ENCODE measurements at regions not wholly inside any gene's neighbourhood (a gene's known extent, or its start where the extent isn't known, plus 50 kb on each side); places are given as distances from the start of the nearest gene placed in this dataset.
A peak's percentile ranks its signal among the peaks of the same experiment; 100 is the strongest.

- intact Hi-C loops (cut with DNase I) = no loop called here
- no peaks in the 10 kb centered on the region for H3K36me3 ChIP-seq
- no peaks in the 10 kb centered on the region for H3K27me3 ChIP-seq
- no peak for DNase-seq
- H3K27ac ChIP-seq = no peak overlapping the region
- TF ChIP-seq POLR2A (IDR thresholded peaks at IDR 0.05) = no peak
- TF ChIP-seq CTCF (IDR thresholded peaks at IDR 0.05) = no peak
- H3K4me3 ChIP-seq (replicated peaks in 1 of 3) = no peak overlapping the region
- H3K4me1 ChIP-seq = no peaks in the 10 kb centered on the region
- no peaks in the 10 kb centered on the region for H3K9me3 ChIP-seq
These were observed 86.9 kb upstream of the CPM start for GRCh38 chr12:69019910-69020309.

- no peaks in the 10 kb centered on the region for H3K4me1 ChIP-seq
- TF ChIP-seq POLR2A (IDR thresholded peaks at IDR 0.05) (no peak), CTCF (IDR thresholded peaks at IDR 0.05) (no peak)
- no peaks in the 10 kb centered on the region for H3K36me3 ChIP-seq
- no peak overlapping the region for H3K4me3 ChIP-seq (replicated peaks in 1 of 3)
- DNase-seq = no peak
- intact Hi-C loops (cut with DNase I) = no loop called here
- no peaks in the 10 kb centered on the region for H3K27me3 ChIP-seq
- WGBS, 2 donors = 98% methylated on average over 4 of the region's 4 CpGs
- H3K27ac ChIP-seq = no peak overlapping the region
- no peaks in the 10 kb centered on the region for H3K9me3 ChIP-seq
These were observed 89.7 kb upstream of the CPM start for GRCh38 chr12:69022674-69023073.

- 73 to 77% methylated on average over 5 of the region's 5 CpGs for WGBS, 2 donors
- intact Hi-C loops (cut with DNase I) = no loop called here
- TF ChIP-seq POLR2A (IDR thresholded peaks at IDR 0.05) (no peak), CTCF (IDR thresholded peaks at IDR 0.05) (no peak)
These were observed 90.9 kb upstream of the CPM start for GRCh38 chr12:69023840-69024239.

GRCh38 chr12:69024413-69024812 lies 91.4 kb upstream of the CPM start:
- Histone ChIP-seq H3K9me3 (no peaks in the 10 kb centered on the region), H3K27me3 (no peaks in the 10 kb centered on the region), H3K36me3 (no peaks in the 10 kb centered on the region), H3K4me3 (replicated peaks in 1 of 3) (no peak overlapping the region), H3K27ac (peak overlapping the region in 1 of 3 donors; percentile 18), H3K4me1 (no peaks in the 10 kb centered on the region)
- intact Hi-C loops (cut with DNase I) = no loop called here
- WGBS, 2 donors = 21 to 53% methylated on average over 7 of the region's 7 CpGs
- peak; percentile 61 to 66 for DNase-seq
- TF ChIP-seq CTCF (IDR thresholded peaks at IDR 0.05) (no peak), POLR2A (IDR thresholded peaks at IDR 0.05) (no peak)

More at GRCh38 chr12:69023840-69024239, 90.9 kb upstream of the CPM start:
- Histone ChIP-seq H3K9me3 (no peaks in the 10 kb centered on the region), H3K36me3 (no peaks in the 10 kb centered on the region), H3K27me3 (no peaks in the 10 kb centered on the region), H3K4me3 (replicated peaks in 1 of 3) (no peak overlapping the region), H3K27ac (no peak overlapping the region), H3K4me1 (no peaks in the 10 kb centered on the region)
- no peak for DNase-seq

GRCh38 chr12:69024907-69025306 lies 91.9 kb upstream of the CPM start:
- no peak for TF ChIP-seq CTCF (IDR thresholded peaks at IDR 0.05)
- TF ChIP-seq POLR2A (IDR thresholded peaks at IDR 0.05) = no peak
- intact Hi-C loops (cut with DNase I) = no loop called here
- Histone ChIP-seq H3K27me3 (no peaks in the 10 kb centered on the region), H3K4me3 (replicated peaks in 1 of 3) (no peak overlapping the region), H3K4me1 (no peaks in the 10 kb centered on the region), H3K36me3 (no peaks in the 10 kb centered on the region), H3K9me3 (no peaks in the 10 kb centered on the region), H3K27ac (peak overlapping the region in 1 of 3 donors; percentile 18)
- no peak for DNase-seq
- WGBS, 2 donors = 75 to 87% methylated on average over 4 of the region's 4 CpGs
